Endothelial cell of umbilical vein (primary cell): ENCODE measurements at regions not wholly inside any gene's neighbourhood (a gene's known extent, or its start where the extent isn't known, plus 50 kb on each side); places are given as distances from the start of the nearest gene placed in this dataset.

Source experiments
- BruUV-seq: library from RNA; stranded (reverse); fragments of 400-500 nt; replicated peaks from 2 replicates; lab custom pipeline; 2021; lab: Mats Ljungman, UMichigan
- CTCF ChIA-PET: fragments of 300-600, 350-600 bp; sonication (Branson Sonifier 250); formaldehyde crosslinking; loops from one replicate; lab custom pipeline; 2021; ENCODE audit warnings: antibody characterized with exemption, inconsistent platforms; lab: Charles Lee
- POLR2A ChIA-PET: fragments of 300-600, 350-600 bp; sonication (Branson Sonifier 250); formaldehyde crosslinking; loops from one replicate; lab custom pipeline; 2021; ENCODE audit warnings: antibody characterized with exemption, inconsistent platforms; lab: Charles Lee
- DNase-seq: peaks from one replicate; pipeline ENCODE4 v3.0.0-alpha.2; 2011; ENCODE audit warnings: low read depth, low spot score
- FAIRE-seq: peaks from 2 replicates; lab custom pipeline; 2011; peaks lifted over from hg19 to GRCh38; lab: Jason Lieb, UNC
- H2AFZ ChIP-seq: 2 replicates; pipeline ENCODE4 v1.6.0; 2012; ENCODE audit warnings: low read depth, low read length, control low read depth, inconsistent platforms
- H3K27ac ChIP-seq: 2 replicates; pipeline ENCODE4 v1.5.1; 2011; ENCODE audit warnings: low read depth, mild to moderate bottlenecking, control low read depth, low read length, moderate library complexity; ENCODE audit not compliant: insufficient read depth
- H3K27me3 ChIP-seq, 2 experiments: 2 replicates each; pipeline versions ENCODE4 v1.6.0 to v1.6.1; 2011; ENCODE audit warnings: low read length in 2 of 2, mixed read lengths in 1 of 2; ENCODE audit not compliant: control insufficient read depth in 2 of 2, insufficient read depth in 2 of 2
- H3K36me3 ChIP-seq, 2 experiments: 2 replicates in 1 of 2; 3 replicates in 1 of 2; pipeline ENCODE4 v1.5.1; 2011; ENCODE audit warnings: low read length in 2 of 2, mild to moderate bottlenecking in 1 of 2, moderate library complexity in 1 of 2; ENCODE audit not compliant: control insufficient read depth in 2 of 2, insufficient read depth in 2 of 2; ENCODE audit errors: extremely low read depth in 1 of 2
- H3K4me1 ChIP-seq: 3 replicates; pipeline ENCODE4 v1.5.1; 2011; ENCODE audit warnings: mild to moderate bottlenecking, low read length; ENCODE audit not compliant: control insufficient read depth, insufficient read depth; ENCODE audit errors: extremely low read depth
- H3K4me2 ChIP-seq: 2 replicates; pipeline ENCODE4 v1.6.1; 2011; ENCODE audit warnings: low read length, control low read depth, mixed read lengths; ENCODE audit not compliant: insufficient read depth
- H3K4me3 ChIP-seq, 3 experiments: fragments of 200-600 bp in 1 of 3; sonication (generic), shearing (Covaris generic) in 1 of 3; replicated peaks in 1 of 3; 2 replicates each; pipeline ENCODE4 v1.5.1; 2011 to 2016; ENCODE audit warnings: control low read depth in 3 of 3, low read length in 3 of 3, mild to moderate bottlenecking in 2 of 3, inconsistent platforms in 1 of 3, low read depth in 1 of 3, moderate library complexity in 1 of 3; ENCODE audit not compliant: insufficient read depth in 1 of 3
- H3K79me2 ChIP-seq: 2 replicates; pipeline ENCODE4 v1.6.0; 2012; ENCODE audit warnings: low read length, inconsistent platforms; ENCODE audit not compliant: control insufficient read depth, insufficient read depth
- H3K9ac ChIP-seq: replicated peaks from 2 replicates; pipeline ENCODE3; 2011; ENCODE audit warnings: low read length, control low read depth; ENCODE audit not compliant: insufficient read depth; ENCODE audit errors: extremely low read depth
- H3K9me1 ChIP-seq: replicated peaks from 3 replicates; pipeline ENCODE4 v1.6.0; 2011; ENCODE audit warnings: mild to moderate bottlenecking, low read length; ENCODE audit not compliant: control insufficient read depth, insufficient read depth; ENCODE audit errors: extremely low read depth
- H3K9me3 ChIP-seq: replicated peaks from 2 replicates; pipeline ENCODE4 v1.5.1; 2012; ENCODE audit warnings: low read length, inconsistent platforms; ENCODE audit not compliant: control insufficient read depth, insufficient read depth
- H4K20me1 ChIP-seq: replicated peaks from 2 replicates; pipeline ENCODE3; 2011; ENCODE audit warnings: mild to moderate bottlenecking, low read length; ENCODE audit not compliant: control insufficient read depth, insufficient read depth; ENCODE audit errors: extremely low read depth
- CTCF ChIP-seq, 2 donors: IDR thresholded peaks; 1 replicate in 1 of 2; 2 replicates in 1 of 2; pipeline ENCODE4 v1.5.1; 2011; ENCODE audit warnings: low read length in 2 of 2, mild to moderate bottlenecking in 2 of 2, moderate library complexity in 2 of 2, control low read depth in 1 of 2, inconsistent platforms in 1 of 2, low read depth in 1 of 2; ENCODE audit not compliant: insufficient read depth in 1 of 2; ENCODE audit errors: extremely low read depth in 1 of 2
- EZH2 ChIP-seq: IDR thresholded peaks from 2 replicates; pipeline ENCODE4 v1.6.1; 2012; ENCODE audit warnings: borderline replicate concordance, low read depth, mild to moderate bottlenecking, moderate library complexity, low read length, inconsistent platforms; ENCODE audit not compliant: severe bottlenecking
- FOS ChIP-seq: IDR thresholded peaks from 2 replicates; pipeline ENCODE4 v1.6.1; 2011; ENCODE audit warnings: mild to moderate bottlenecking, low read length, moderate library complexity, borderline replicate concordance; ENCODE audit not compliant: insufficient read depth
- GATA2 ChIP-seq: IDR thresholded peaks from 2 replicates; pipeline ENCODE4 v1.7.0; 2011; ENCODE audit warnings: low read depth, mild to moderate bottlenecking, moderate library complexity, mixed read lengths, low read length; ENCODE audit not compliant: insufficient read length, insufficient read depth
- JUN ChIP-seq: IDR thresholded peaks from 2 replicates; pipeline ENCODE4 v1.6.1; 2011; ENCODE audit warnings: borderline replicate concordance, low read depth; ENCODE audit not compliant: insufficient read length, insufficient read depth
- MAX ChIP-seq: IDR thresholded peaks from 2 replicates; pipeline ENCODE4 v1.6.1; 2011; ENCODE audit not compliant: insufficient read depth, insufficient read length
- MYC ChIP-seq: IDR thresholded peaks from one replicate; pipeline ENCODE4 v1.6.1; 2011; ENCODE audit warnings: mild to moderate bottlenecking, low read depth, low read length
- POLR2A ChIP-seq: IDR thresholded peaks from 2 replicates; pipeline ENCODE4 v1.6.1; 2012; ENCODE audit warnings: low read depth, mild to moderate bottlenecking, control low read depth, low read length
- POLR2AphosphoS5 ChIP-seq: IDR thresholded peaks from 2 replicates; pipeline ENCODE4 v1.6.1; 2012; ENCODE audit warnings: low read depth, mild to moderate bottlenecking, control low read depth, low read length, moderate library complexity; ENCODE audit not compliant: insufficient read depth
- dilution Hi-C: fragments of 300-500 bp; cut with MboI; formaldehyde crosslinking; loops from one replicate; pipeline ENCODE4 v1.15.0; 2019; ENCODE audit warnings: low sequenced_read_pairs; ENCODE audit not compliant: extremely low pct_ligation_motif_present
- intact Hi-C: fragments of 100-400 bp; cut with micrococcal nuclease; formaldehyde crosslinking; loops from one replicate; pipeline ENCODE4 v1.10.0; 2022

DNA sequence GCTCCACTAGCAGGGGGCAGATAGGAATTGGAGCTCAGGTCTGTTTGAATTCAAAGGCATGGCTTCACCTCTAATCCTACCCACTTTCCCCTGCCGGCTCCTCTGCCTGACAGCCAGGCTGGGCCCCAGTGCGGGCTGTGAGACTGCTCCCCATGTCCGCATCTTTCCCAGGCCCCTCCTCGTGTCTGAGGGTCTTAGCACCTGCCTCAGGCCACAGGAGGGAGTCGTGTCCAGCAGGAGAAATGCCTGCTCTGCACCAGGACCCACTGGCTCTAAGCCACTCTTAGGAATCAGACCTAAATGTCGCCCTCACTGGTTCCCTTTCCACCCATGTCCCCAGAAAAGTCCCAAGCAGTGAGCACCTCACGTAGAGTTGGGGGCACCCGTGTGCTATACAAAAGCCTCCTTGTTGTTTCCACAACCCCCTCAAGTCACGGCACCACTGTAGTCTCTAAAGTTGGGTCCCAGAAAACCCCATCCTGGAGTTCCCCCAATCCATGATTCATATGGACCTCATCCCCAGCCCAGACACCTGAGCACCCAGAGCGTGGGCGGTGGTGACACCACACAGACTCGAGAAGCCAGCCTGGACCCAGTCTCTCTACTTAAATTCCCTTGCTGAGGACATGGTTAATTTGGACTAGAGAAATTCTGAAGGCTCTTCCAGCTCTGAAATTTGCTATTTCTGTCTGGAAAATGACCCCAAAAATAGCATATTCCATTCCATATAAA is 466.4 kb upstream of the ZMIZ1 start:
- Histone ChIP-seq H3K9ac (no peak overlapping the region), H3K36me3 (no peaks in the 10 kb centered on the region), H3K79me2 (no peaks in the 10 kb centered on the region), H2AFZ (no peak overlapping the region), H3K9me1 (no peaks in the 10 kb centered on the region), H3K4me1 (no peaks in the 10 kb centered on the region), H3K4me2 (no peak overlapping the region), H3K27ac (no peak overlapping the region), H3K4me3 (no peak overlapping the region), H4K20me1 (no peaks in the 10 kb centered on the region), H3K9me3 (no peaks in the 10 kb centered on the region), H3K27me3 (no peaks in the 10 kb centered on the region)
- DNase-seq (no peak), FAIRE-seq (no peak)
- dilution Hi-C loops (no loop called here), intact Hi-C loops (no loop called here)
- TF ChIP-seq JUN, result no peak
- TF ChIP-seq GATA2, result no peak
- no peak for TF ChIP-seq POLR2AphosphoS5
- TF ChIP-seq POLR2A, result no peak
- TF ChIP-seq MAX, result no peak
- no peak for TF ChIP-seq EZH2
- no peak for TF ChIP-seq FOS
- no peak for TF ChIP-seq CTCF (IDR thresholded peaks at IDR 0.05; ENCODE audit: extremely low read depth in 1 of 2, insufficient read depth in 1 of 2, low read depth in 1 of 2, low read length in 2 of 2)
- no peak for TF ChIP-seq MYC
- CTCF ChIA-PET, result no interaction called here
- BruUV-seq, result no TSS peak
- POLR2A ChIA-PET, result no interaction called here
